GM10248 (cell line): ENCODE measurements at regions not wholly inside any gene's neighbourhood (a gene's known extent, or its start where the extent isn't known, plus 50 kb on each side); places are given as distances from the start of the nearest gene placed in this dataset.
"Not testable (repeated sequence)": the region's sequence is repeated elsewhere in the genome, so short reads cannot be mapped to it uniquely, and the experiment has no call there.

ENCODE experiments used
- CTCF ChIA-PET: fragments of 300-600 bp; sonication (Branson Sonifier 250); formaldehyde crosslinking; extraction: SDS; loops from one replicate; lab custom pipeline; 2021; ENCODE audit warnings: antibody characterized with exemption; lab: Yijun Ruan, JAX
- POLR2A ChIA-PET: fragments of 350-650 bp; sonication (Branson Sonifier 250); formaldehyde crosslinking; extraction: SDS; loops from one replicate; lab custom pipeline; 2020; ENCODE audit warnings: antibody characterized with exemption; lab: Yijun Ruan, JAX
- DNase-seq: peaks from one replicate; pipeline ENCODE4 v3.0.0; 2012; ENCODE audit errors: extremely low spot score
- CTCF ChIP-seq: IDR thresholded peaks from 2 replicates; pipeline ENCODE4 v1.5.1; 2012; ENCODE audit warnings: mild to moderate bottlenecking, low read depth; ENCODE audit errors: extremely low read depth, missing control alignments, control extremely low read depth

- TF ChIP-seq CTCF, result no peak
- ChIA-PET CTCF (interaction anchor here (1.0 kb wide), 1 partner anchor 8 kb away, joined by 5 read pairs; no protein-coding TSS in a partner anchor), POLR2A (no interaction called here)
- DNase-seq, result no peak
Measured at GRCh38 chr19:31534231-31534630, 185.0 kb upstream of the TSHZ3 start.

GRCh38 chr19:31534786-31535657, 185.8 kb upstream of the TSHZ3 start:
- DNase-seq, result no peak
- ChIA-PET POLR2A (no interaction called here), CTCF (interaction anchor here (1.0 kb wide), 1 partner anchor 9 kb away, joined by 5 read pairs; no protein-coding TSS in a partner anchor)
- no peak for TF ChIP-seq CTCF

GRCh38 chr19:31535691-31536460, 186.6 kb upstream of the TSHZ3 start:
- TF ChIP-seq CTCF, result no peak
- CTCF ChIA-PET, result no interaction called here
- no peak for DNase-seq
- POLR2A ChIA-PET, result no interaction called here

- DNase-seq, result no peak
- ChIA-PET POLR2A (no interaction called here), CTCF (no interaction called here)
- no peak for TF ChIP-seq CTCF
Measured at GRCh38 chr19:31537136-31537535, 187.9 kb upstream of the TSHZ3 start.

- POLR2A ChIA-PET, DNase-seq, CTCF ChIA-PET: not testable (repeated sequence)
Measured at GRCh38 chr19:31537902-31538301, 188.7 kb upstream of the TSHZ3 start.

- ChIA-PET POLR2A (no interaction called here), CTCF (no interaction called here)
- no peak for DNase-seq
- no peak for TF ChIP-seq CTCF
Measured at GRCh38 chr19:31538879-31539278, 189.6 kb upstream of the TSHZ3 start.

GRCh38 chr19:31539386-31539785, 190.2 kb upstream of the TSHZ3 start:
- POLR2A ChIA-PET, result no interaction called here
- DNase-seq, result no peak
- CTCF ChIA-PET, result no interaction called here
- no peak for TF ChIP-seq CTCF
